HCT116 (cell line): ENCODE measurements at regions not wholly inside any gene's neighbourhood (a gene's known extent, or its start where the extent isn't known, plus 50 kb on each side); places are given as distances from the start of the nearest gene placed in this dataset.

ENCODE experiments used
- ATAC-seq: fragments of 200-7000 bp; cut with Tn5 transposase; 2 replicates; pipeline ENCODE4 v1.9.1; 2020; ENCODE audit warnings: mild to moderate bottlenecking, moderate library complexity
- BruUV-seq: library from RNA; stranded (reverse); fragments of 400-500 nt; replicated peaks from 2 replicates; lab custom pipeline; 2021; lab: Mats Ljungman, UMichigan
- CTCF ChIA-PET: fragments of 300-600 bp; sonication (Branson Sonifier 250); formaldehyde crosslinking; loops from one replicate; lab custom pipeline; 2021; ENCODE audit warnings: antibody characterized with exemption; lab: Charles Lee
- POLR2A ChIA-PET: fragments of 300-600, 350-600 bp; sonication (Branson Sonifier 250); formaldehyde crosslinking; loops from one replicate; lab custom pipeline; 2021; ENCODE audit warnings: antibody characterized with exemption; lab: Charles Lee
- RAD21 ChIA-PET, 2 experiments: fragments of 300-600 bp; sonication (Branson Sonifier 250); formaldehyde crosslinking; loops; one replicate each; lab custom pipeline; 2023; ENCODE audit warnings: low total read pairs in 2 of 2; ENCODE audit not compliant: uncharacterized antibody in 2 of 2, unreplicated experiment in 2 of 2, low non-redundant PET in 1 of 2; lab: Charles Lee
- DNase-seq: peaks from one replicate; pipeline ENCODE4 v3.0.0-alpha.2; 2010; ENCODE audit warnings: low read depth, low spot score
- H2AFZ ChIP-seq: fragments of 200-600 bp; shearing (Covaris generic), sonication (generic); 2 replicates; pipeline ENCODE4 v1.6.1; 2017; ENCODE audit warnings: low read depth, mixed run types, mixed read lengths, antibody characterized with exemption, low read length; ENCODE audit not compliant: poor library complexity, severe bottlenecking
- H3K27ac ChIP-seq: 2 replicates; pipeline ENCODE4 v1.5.1; 2012; ENCODE audit warnings: low read depth, low read length
- H3K27me3 ChIP-seq: fragments of 200-600 bp; sonication (generic); 2 replicates; pipeline ENCODE4 v1.6.1; 2016; ENCODE audit warnings: mixed run types, low read length, mixed read lengths; ENCODE audit not compliant: insufficient read depth
- H3K36me3 ChIP-seq, 2 experiments: fragments of 200-500 bp in 1 of 2; fragments of 200-600 bp in 1 of 2; sonication (Bioruptor generic) in 1 of 2; sonication (generic) in 1 of 2; 2 replicates each; pipeline versions ENCODE4 v1.5.1 to v1.6.1; 2014 to 2016; ENCODE audit warnings: low read length in 2 of 2, inconsistent platforms in 1 of 2, mixed read lengths in 1 of 2, mixed run types in 1 of 2; ENCODE audit not compliant: insufficient read depth in 2 of 2, control insufficient read depth in 1 of 2
- H3K4me1 ChIP-seq, 2 experiments: fragments of 200-600 bp in 1 of 2; sonication (generic) in 1 of 2; 2 replicates each; pipeline versions ENCODE4 v1.5.1 to v1.6.1; 2012 to 2017; ENCODE audit warnings: low read length in 2 of 2, inconsistent platforms in 1 of 2, mild to moderate bottlenecking in 1 of 2, mixed read lengths in 1 of 2, mixed run types in 1 of 2, moderate library complexity in 1 of 2; ENCODE audit not compliant: insufficient read depth in 2 of 2, control insufficient read depth in 1 of 2
- H3K4me2 ChIP-seq: fragments of 200-600 bp; sonication (generic); 2 replicates; pipeline ENCODE4 v1.6.1; 2017; ENCODE audit warnings: mixed run types, low read length, mixed read lengths
- H3K4me3 ChIP-seq, 2 experiments: fragments of 200-600 bp in 1 of 2; sonication (generic) in 1 of 2; replicated peaks in 1 of 2; 2 replicates each; pipeline ENCODE4 v1.5.1; 2011 to 2016; ENCODE audit warnings: low read length in 2 of 2, control low read depth in 1 of 2, low read depth in 1 of 2, mild to moderate bottlenecking in 1 of 2, mixed read lengths in 1 of 2, mixed run types in 1 of 2
- H3K79me2 ChIP-seq: fragments of 200-600 bp; sonication (generic); 2 replicates; pipeline ENCODE4 v1.6.1; 2017; ENCODE audit warnings: mild to moderate bottlenecking, mixed run types, low read length, moderate library complexity, mixed read lengths; ENCODE audit not compliant: insufficient read depth
- H3K9ac ChIP-seq: fragments of 200-600 bp; sonication (generic); 2 replicates; pipeline ENCODE4 v1.6.1; 2016; ENCODE audit warnings: low read length, mixed read lengths
- H3K9me2 ChIP-seq: fragments of 200-600 bp; sonication (generic), shearing (Covaris generic); 2 replicates; pipeline ENCODE4 v1.6.1; 2017; ENCODE audit warnings: mixed run types, mild to moderate bottlenecking, moderate library complexity; ENCODE audit not compliant: insufficient read depth
- H3K9me3 ChIP-seq, 2 experiments: fragments of 200-500 bp in 1 of 2; fragments of 200-600 bp in 1 of 2; sonication (Bioruptor generic) in 1 of 2; sonication (generic) in 1 of 2; 2 replicates each; pipeline ENCODE4 v1.6.1; 2014 to 2017; ENCODE audit warnings: low read length in 2 of 2, mixed read lengths in 2 of 2, inconsistent platforms in 1 of 2, low read depth in 1 of 2, mild to moderate bottlenecking in 1 of 2, mixed run types in 1 of 2, moderate library complexity in 1 of 2; ENCODE audit not compliant: control insufficient read depth in 1 of 2, insufficient read depth in 1 of 2
- H4K20me1 ChIP-seq: fragments of 200-600 bp; sonication (generic), shearing (Covaris generic); 2 replicates; pipeline ENCODE4 v1.6.1; 2017; ENCODE audit warnings: mixed run types, mild to moderate bottlenecking, moderate library complexity; ENCODE audit not compliant: insufficient read depth
- CBX3 ChIP-seq: IDR thresholded peaks from 2 replicates; pipeline ENCODE4 v1.6.1; 2012; ENCODE audit warnings: low read depth
- EGR1 ChIP-seq: IDR thresholded peaks from 2 replicates; pipeline ENCODE4 v1.6.1; 2012; ENCODE audit warnings: low read depth
- ELF1 ChIP-seq: IDR thresholded peaks from 2 replicates; pipeline ENCODE4 v1.6.1; 2012; ENCODE audit warnings: low read depth, borderline replicate concordance
- EZH2 ChIP-seq: fragments of 200-600 bp; sonication (generic); IDR thresholded peaks from 2 replicates; pipeline ENCODE4 v1.6.1; 2017; ENCODE audit warnings: antibody characterized with exemption, mixed run types
- EZH2phosphoT487 ChIP-seq: fragments of 200-600 bp; IDR thresholded peaks from 2 replicates; pipeline ENCODE4 v1.6.1; 2018; ENCODE audit warnings: antibody characterized with exemption, borderline replicate concordance
- JUND ChIP-seq: IDR thresholded peaks from 2 replicates; pipeline ENCODE4 v1.6.1; 2012
- POLR2A ChIP-seq: IDR thresholded peaks from 2 replicates; pipeline ENCODE4 v1.7.0; 2011; ENCODE audit warnings: borderline replicate concordance; ENCODE audit not compliant: insufficient read depth, insufficient read length; ENCODE audit errors: extremely low read depth
- RAD21 ChIP-seq: IDR thresholded peaks from 2 replicates; pipeline ENCODE4 v1.6.1; 2012; ENCODE audit warnings: low read depth, mild to moderate bottlenecking
- SRF ChIP-seq: IDR thresholded peaks from 2 replicates; pipeline ENCODE4 v1.6.1; 2012; ENCODE audit warnings: low read depth
- TCF7L2 ChIP-seq: IDR thresholded peaks from 2 replicates; pipeline ENCODE4 v1.7.0; 2011; ENCODE audit warnings: borderline replicate concordance, inconsistent platforms; ENCODE audit not compliant: insufficient read depth, insufficient read length; ENCODE audit errors: extremely low read depth
- YY1 ChIP-seq: IDR thresholded peaks from 2 replicates; pipeline ENCODE4 v1.6.1; 2011; ENCODE audit warnings: low read length, low read depth, moderate library complexity, mild to moderate bottlenecking; ENCODE audit not compliant: insufficient replicate concordance; ENCODE audit errors: extremely low read depth
- ZFX ChIP-seq: fragments of 450-650 bp; IDR thresholded peaks from 2 replicates; pipeline ENCODE4 v1.6.1; 2017
- intact Hi-C: fragments of 100-400 bp; cut with micrococcal nuclease; formaldehyde crosslinking; loops from 2 replicates; pipeline ENCODE4 v1.10.0; 2022
- TF ChIP-seq, protein P1 (sequence below): IDR thresholded peaks from 2 replicates; pipeline ENCODE4 v1.6.1; 2012

GRCh38 chr15:62779899-62780298 is 262.6 kb upstream of the TPM1 start:
- H3K9me2 ChIP-seq: no peaks in the 10 kb centered on the region
- ATAC-seq (no peak), DNase-seq (no peak)
- intact Hi-C loops: no loop called here
- H3K4me3 ChIP-seq: no peak overlapping the region
- H3K36me3 ChIP-seq: no peaks in the 10 kb centered on the region
- no peak overlapping the region for H3K4me2 ChIP-seq
- ChIA-PET POLR2A (no interaction called here), CTCF (interaction anchor here (1.0 to 1.6 kb wide), 2 partner anchors 268 to 313 kb away, joined by 3 read pairs; no protein-coding TSS in a partner anchor), RAD21 (no interaction called here)
- TF ChIP-seq TCF7L2: no peak
- no peak for TF ChIP-seq EZH2
- TF ChIP-seq, protein P1, sequence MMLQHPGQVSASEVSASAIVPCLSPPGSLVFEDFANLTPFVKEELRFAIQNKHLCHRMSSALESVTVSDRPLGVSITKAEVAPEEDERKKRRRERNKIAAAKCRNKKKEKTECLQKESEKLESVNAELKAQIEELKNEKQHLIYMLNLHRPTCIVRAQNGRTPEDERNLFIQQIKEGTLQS: no peak
- no peak for TF ChIP-seq YY1
- no peak for TF ChIP-seq SRF
- no peak for TF ChIP-seq RAD21
- no peak for TF ChIP-seq JUND
- no peak for TF ChIP-seq ELF1
- H3K9ac ChIP-seq: no peak overlapping the region
- H4K20me1 ChIP-seq: no peaks in the 10 kb centered on the region
- no peaks in the 10 kb centered on the region; a peak in 1 of 4 replicates for H3K4me1 ChIP-seq
- H3K27ac ChIP-seq: no peak overlapping the region
- BruUV-seq: no TSS peak
- H3K9me3 ChIP-seq: no peaks in the 10 kb centered on the region
- no peaks in the 10 kb centered on the region for H3K79me2 ChIP-seq
- H3K27me3 ChIP-seq: no peaks in the 10 kb centered on the region
- no peak overlapping the region for H2AFZ ChIP-seq

DNA sequence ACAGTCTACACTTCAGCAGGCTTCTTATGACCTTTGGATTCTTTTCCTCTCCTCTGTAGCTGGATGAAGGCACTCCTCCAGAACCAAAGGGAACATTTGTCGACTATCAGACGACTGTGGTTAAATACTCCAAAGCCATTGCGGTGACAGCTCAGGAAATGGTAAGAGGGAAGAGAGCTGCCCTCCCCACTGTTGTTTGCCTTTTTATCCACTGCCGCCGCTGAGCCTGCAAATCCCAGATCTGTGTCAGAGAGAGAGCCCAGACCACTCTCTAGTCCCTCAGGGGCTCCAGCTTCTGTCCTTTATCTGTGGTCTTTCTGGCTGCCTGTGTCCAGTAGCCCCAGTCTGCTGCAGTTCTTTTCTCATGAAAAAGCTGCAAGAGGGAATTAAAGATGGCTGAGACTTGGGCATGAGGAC is 261.5 kb upstream of the TPM1 start:
- no peaks in the 10 kb centered on the region for H3K79me2 ChIP-seq
- no peaks in the 10 kb centered on the region for H3K9me3 ChIP-seq
- CTCF ChIA-PET: interaction anchor here (1.5 to 1.6 kb wide), 2 partner anchors 11 to 38 kb away, joined by 3 to 8 read pairs; no protein-coding TSS in a partner anchor
- no peak overlapping the region for H3K4me3 ChIP-seq
- ATAC-seq (no peak), DNase-seq (no peak)
- no peaks in the 10 kb centered on the region for H3K36me3 ChIP-seq
- intact Hi-C loops: no loop called here
- no peak overlapping the region for H3K27ac ChIP-seq
- POLR2A ChIA-PET: no interaction called here
- RAD21 ChIA-PET: no interaction called here
- no peaks in the 10 kb centered on the region for H3K9me2 ChIP-seq
- H3K4me2 ChIP-seq: no peak overlapping the region
- H2AFZ ChIP-seq: no peak overlapping the region
- BruUV-seq: no TSS peak
- no peaks in the 10 kb centered on the region; a peak in 1 of 4 replicates for H3K4me1 ChIP-seq
- no peaks in the 10 kb centered on the region for H3K27me3 ChIP-seq
- TF ChIP-seq, protein P1: no peak
- no peak for TF ChIP-seq EZH2phosphoT487
- TF ChIP-seq ZFX: no peak
- no peak for TF ChIP-seq RAD21
- no peak for TF ChIP-seq POLR2A
- no peak for TF ChIP-seq EGR1
- no peak for TF ChIP-seq EZH2
- no peak for TF ChIP-seq CBX3
- TF ChIP-seq, all 23 proteins: peak for 0
- H3K9ac ChIP-seq: no peak overlapping the region
- H4K20me1 ChIP-seq: no peaks in the 10 kb centered on the region
